GM21447 (cell line): ENCODE measurements at regions not wholly inside any gene's neighbourhood (a gene's known extent, or its start where the extent isn't known, plus 50 kb on each side); places are given as distances from the start of the nearest gene placed in this dataset.

Experiments used
- ATAC-seq: cut with Tn5 transposase; IDR thresholded peaks from one replicate; pipeline ENCODE4 v1.9.1; 2021; ENCODE audit not compliant: unreplicated experiment

- no peak for ATAC-seq
Measured at GRCh38 chr1:36743286-36744005, 260.7 kb upstream of the CSF3R start.

- no peak for ATAC-seq
Measured at GRCh38 chr1:36741066-36741465, 258.4 kb upstream of the CSF3R start.

GRCh38 chr1:36740446-36740845 lies 257.7 kb upstream of the CSF3R start:
- ATAC-seq = no peak

- no peak for ATAC-seq
Measured at GRCh38 chr1:36739703-36740289, 257.1 kb upstream of the CSF3R start.

GRCh38 chr1:36738245-36738644 lies 255.5 kb upstream of the CSF3R start:
- ATAC-seq = no peak

- ATAC-seq = no peak
Measured at GRCh38 chr1:36737767-36738166, 255.1 kb upstream of the CSF3R start.

GRCh38 chr1:36737038-36737555 lies 254.4 kb upstream of the CSF3R start:
- ATAC-seq = no peak

- no peak for ATAC-seq
Measured at GRCh38 chr1:36735939-36736730, 253.4 kb upstream of the CSF3R start.

- ATAC-seq = no peak
Measured at GRCh38 chr1:36735436-36735835, 252.7 kb upstream of the CSF3R start.

- ATAC-seq = no peak
Measured at GRCh38 chr1:36734356-36734755, 251.6 kb upstream of the CSF3R start.

DNA sequence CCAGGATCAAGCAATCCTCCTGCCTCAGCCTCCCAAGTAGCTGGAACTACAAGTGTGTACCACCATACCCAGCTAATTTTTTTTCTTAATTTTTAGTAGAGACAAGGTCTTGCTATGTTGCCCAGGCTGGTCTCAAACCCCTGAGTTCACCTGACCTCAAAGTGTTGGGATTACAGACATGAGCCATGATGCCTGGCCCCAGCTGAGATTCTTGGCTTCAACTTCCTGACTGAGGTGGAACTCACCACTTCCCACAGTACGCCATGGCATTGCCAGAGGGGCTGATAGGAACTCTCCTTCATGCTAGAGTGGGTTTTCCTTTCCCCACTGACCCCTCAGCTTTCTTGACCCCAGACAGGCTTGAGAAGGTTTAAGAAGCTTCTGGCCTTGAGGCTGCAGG lies 251.0 kb upstream of the CSF3R start:
- no peak for ATAC-seq

DNA sequence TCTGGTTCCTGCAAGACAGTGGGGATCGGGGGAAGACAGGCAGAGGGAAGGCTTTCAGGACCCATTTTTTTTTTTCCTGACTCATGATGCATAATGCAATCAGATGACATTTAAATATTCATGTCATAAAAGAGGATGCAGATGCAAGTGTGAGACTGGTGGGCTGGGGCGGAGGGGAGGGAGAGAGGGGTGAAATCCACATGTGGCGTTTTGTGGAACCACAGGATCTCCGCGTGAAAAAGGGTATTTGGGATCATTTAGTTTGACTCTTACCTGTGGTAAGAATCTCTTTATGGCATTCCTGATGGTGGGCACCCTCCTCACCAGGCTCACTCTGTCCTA lies 249.3 kb upstream of the CSF3R start:
- no peak for ATAC-seq

DNA sequence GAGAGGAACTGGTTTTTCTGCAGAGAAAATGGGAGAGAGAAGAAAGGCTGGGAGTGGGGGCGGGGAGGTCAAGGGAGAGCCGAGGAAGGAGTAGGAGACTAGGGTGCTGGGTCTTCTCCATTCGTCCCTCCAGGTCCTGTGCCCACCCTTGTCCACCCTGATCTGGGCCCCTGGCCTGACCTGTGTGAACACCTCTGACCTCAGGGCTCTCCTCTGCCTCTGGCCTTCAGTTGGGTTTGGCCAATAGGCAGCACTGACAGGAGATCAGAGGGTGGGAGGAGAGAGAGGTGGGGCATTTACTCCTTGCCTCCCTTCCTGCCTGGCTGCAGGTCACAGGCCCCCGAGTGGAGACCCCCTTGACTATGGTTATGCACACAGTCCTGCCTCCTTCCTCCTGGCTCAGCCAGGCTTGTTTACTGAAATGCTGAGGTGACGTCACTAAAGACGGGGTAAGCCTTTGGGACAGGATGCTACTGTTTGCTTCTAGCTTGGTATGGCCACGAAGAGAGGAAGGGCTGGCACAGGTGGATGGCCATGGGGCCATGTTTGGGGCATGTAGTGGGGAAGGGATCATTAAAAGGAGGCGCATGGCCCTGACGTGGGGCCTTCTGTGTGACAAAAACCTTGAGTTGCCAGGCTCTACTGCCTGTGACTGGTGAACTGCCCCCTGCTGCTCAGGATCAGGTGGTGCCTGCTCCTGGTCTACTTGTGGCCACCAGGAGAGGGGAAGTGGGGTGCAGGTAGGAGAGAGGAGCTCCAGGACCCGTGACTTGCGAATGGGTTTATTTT lies 248.7 kb upstream of the CSF3R start:
- ATAC-seq = no peak

GRCh38 chr1:36730599-36730998 lies 247.9 kb upstream of the CSF3R start:
- ATAC-seq = no peak

DNA sequence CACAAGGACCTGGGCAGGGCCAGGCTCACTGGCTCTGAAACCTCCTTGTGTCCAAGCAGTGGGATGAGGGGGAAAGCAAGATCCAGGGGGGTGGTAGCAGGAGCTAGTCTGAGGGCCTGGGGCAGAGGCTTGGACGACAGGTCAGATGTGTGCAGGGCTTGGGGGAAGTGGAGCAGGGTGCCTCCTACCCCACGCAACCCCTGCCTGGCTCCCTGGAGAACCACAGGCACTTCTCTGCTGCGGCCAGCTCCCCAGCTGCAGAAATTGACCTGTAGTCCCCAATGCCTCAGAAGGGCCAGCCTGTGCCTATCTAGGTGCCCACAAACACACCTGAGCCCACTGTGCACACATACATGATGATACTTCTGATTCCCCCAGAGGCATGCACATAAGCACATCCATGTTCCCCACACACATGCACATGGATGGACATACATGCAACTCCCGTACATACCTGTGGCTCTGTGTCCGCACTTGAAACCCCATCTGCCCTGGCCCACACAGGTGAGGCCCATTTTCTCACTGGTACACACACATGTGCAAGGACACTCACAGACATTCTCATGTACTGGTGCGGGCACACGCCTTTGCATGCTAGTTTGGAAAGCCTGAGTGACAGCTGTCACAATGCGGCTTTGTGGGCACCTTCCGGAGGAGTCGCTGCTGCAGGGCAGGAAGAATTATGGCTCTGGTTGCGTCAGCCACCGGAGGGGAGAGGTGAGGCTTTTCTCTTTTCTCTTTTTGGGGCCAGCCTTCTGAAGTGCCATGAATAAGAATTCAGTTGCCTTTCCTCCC lies 247.2 kb upstream of the CSF3R start:
- no peak for ATAC-seq

DNA sequence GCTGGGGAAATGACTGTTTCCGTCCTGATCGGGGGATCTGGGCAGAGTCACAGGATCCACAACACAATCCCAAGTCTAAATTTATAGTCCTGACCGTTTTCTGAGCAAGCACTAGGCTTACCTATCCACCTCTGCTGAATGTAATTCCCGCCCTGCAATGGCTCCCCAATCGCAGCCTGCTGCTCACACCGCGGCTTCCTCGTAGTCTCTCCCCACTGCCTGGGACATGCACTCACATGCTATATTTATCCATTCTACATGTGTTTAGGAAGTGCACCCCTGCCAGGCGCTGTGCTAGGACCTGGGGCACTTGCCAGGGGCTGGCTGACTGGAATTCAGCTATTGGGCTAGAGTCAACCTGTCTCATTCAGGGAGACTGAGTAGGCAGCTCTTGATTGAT lies 246.6 kb upstream of the CSF3R start:
- no peak for ATAC-seq

GRCh38 chr1:36728846-36729245 lies 246.1 kb upstream of the CSF3R start:
- no peak for ATAC-seq

GRCh38 chr1:36728051-36728450 lies 245.3 kb upstream of the CSF3R start:
- no peak for ATAC-seq

DNA sequence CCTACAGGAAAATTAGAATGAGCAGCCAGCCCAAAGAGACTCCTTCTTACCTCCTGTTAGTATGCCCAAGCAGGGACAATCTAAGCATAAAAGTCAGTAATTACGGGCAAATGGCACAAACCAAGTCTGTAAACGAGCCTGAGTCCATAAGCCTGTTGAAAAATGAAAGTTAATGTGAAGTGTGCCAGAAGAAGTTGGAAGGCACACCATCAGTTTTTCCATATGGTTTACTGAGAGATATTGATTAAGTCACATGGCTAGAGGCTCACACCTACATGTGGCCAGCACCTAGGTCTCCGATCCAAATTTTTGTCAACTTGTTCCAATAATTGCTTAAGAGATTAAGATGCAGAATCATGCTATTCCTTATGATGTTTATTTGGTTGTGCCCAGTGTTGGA lies 242.4 kb upstream of the CSF3R start:
- no peak for ATAC-seq

- ATAC-seq = no peak
Measured at GRCh38 chr1:36723813-36724212, 241.1 kb upstream of the CSF3R start.
